MM.1S (cell line): ENCODE measurements at regions not wholly inside any gene's neighbourhood (a gene's known extent, or its start where the extent isn't known, plus 50 kb on each side); places are given as distances from the start of the nearest gene placed in this dataset.

Source experiments
- DNase-seq: peaks from one replicate; pipeline ENCODE4 v3.0.0-alpha.2; 2015
- H2AFZ ChIP-seq: fragments of 300-600 bp; sonication (generic); 2 replicates; pipeline ENCODE4 v1.6.0; 2016; ENCODE audit warnings: antibody characterized with exemption, low read length
- H3F3A ChIP-seq: fragments of 300-600 bp; sonication (generic); 2 replicates; pipeline ENCODE4 v1.6.1; 2016; ENCODE audit warnings: mild to moderate bottlenecking, antibody characterized with exemption, low read length, moderate library complexity, mixed read lengths; ENCODE audit not compliant: insufficient read depth
- H3K27ac ChIP-seq: fragments of 300-600 bp; sonication (generic); 2 replicates; pipeline ENCODE4 v1.5.1; 2016; ENCODE audit warnings: mild to moderate bottlenecking, low read length
- H3K27me3 ChIP-seq: fragments of 300-600 bp; sonication (generic); replicated peaks from 2 replicates; pipeline ENCODE4 v1.6.0; 2016; ENCODE audit warnings: low read length; ENCODE audit not compliant: insufficient read depth
- H3K36me3 ChIP-seq: fragments of 300-600 bp; sonication (generic); replicated peaks from 2 replicates; pipeline ENCODE4 v1.6.1; 2016; ENCODE audit warnings: mild to moderate bottlenecking, low read length, mixed read lengths; ENCODE audit not compliant: insufficient read depth
- H3K4me1 ChIP-seq: fragments of 300-600 bp; sonication (generic); 2 replicates; pipeline ENCODE4 v1.6.1; 2016; ENCODE audit warnings: low read length, mixed read lengths
- H3K4me2 ChIP-seq: fragments of 300-600 bp; sonication (generic); 2 replicates; pipeline ENCODE4 v1.6.0; 2016; ENCODE audit warnings: low read depth, low read length
- H3K4me3 ChIP-seq: fragments of 300-600 bp; sonication (generic); 2 replicates; pipeline ENCODE4 v1.5.1; 2016; ENCODE audit warnings: low read length, mixed read lengths
- H3K79me2 ChIP-seq: fragments of 300-600 bp; sonication (generic); 2 replicates; pipeline ENCODE4 v1.6.1; 2016; ENCODE audit warnings: mixed run types, low read length, mixed read lengths
- H3K9ac ChIP-seq: fragments of 300-600 bp; sonication (generic); 2 replicates; pipeline ENCODE4 v1.6.1; 2016; ENCODE audit warnings: low read length, mixed read lengths
- H3K9me2 ChIP-seq: fragments of 300-600 bp; sonication (generic); replicated peaks from 2 replicates; pipeline ENCODE4 v1.6.1; 2016; ENCODE audit warnings: mild to moderate bottlenecking, low read length, mixed read lengths; ENCODE audit not compliant: insufficient read depth
- H3K9me3 ChIP-seq: fragments of 300-600 bp; sonication (generic); replicated peaks from 2 replicates; pipeline ENCODE4 v1.6.1; 2016; ENCODE audit warnings: mild to moderate bottlenecking, low read length, mixed read lengths; ENCODE audit not compliant: insufficient read depth
- H4K20me1 ChIP-seq: fragments of 300-600 bp; sonication (generic); 2 replicates; pipeline ENCODE4 v1.6.1; 2016; ENCODE audit warnings: mild to moderate bottlenecking, low read length, moderate library complexity, mixed read lengths; ENCODE audit not compliant: insufficient read depth
- EZH2 ChIP-seq: fragments of 300-600 bp; sonication (generic); optimal IDR thresholded peaks from 2 replicates; pipeline ENCODE3; 2017; ENCODE audit warnings: low read depth, mild to moderate bottlenecking, antibody characterized with exemption, low read length, mixed read lengths
- EZH2phosphoT487 ChIP-seq: fragments of 300-600 bp; sonication (generic); IDR thresholded peaks from 2 replicates; pipeline ENCODE4 v1.6.1; 2018; ENCODE audit warnings: antibody characterized with exemption, low read length
- TF ChIP-seq, protein P1 (sequence below): fragments of 300-600 bp; sonication (generic); IDR thresholded peaks from 2 replicates; pipeline ENCODE4 v1.5.1; 2016; ENCODE audit warnings: antibody characterized with exemption, low read length, mixed read lengths

DNA sequence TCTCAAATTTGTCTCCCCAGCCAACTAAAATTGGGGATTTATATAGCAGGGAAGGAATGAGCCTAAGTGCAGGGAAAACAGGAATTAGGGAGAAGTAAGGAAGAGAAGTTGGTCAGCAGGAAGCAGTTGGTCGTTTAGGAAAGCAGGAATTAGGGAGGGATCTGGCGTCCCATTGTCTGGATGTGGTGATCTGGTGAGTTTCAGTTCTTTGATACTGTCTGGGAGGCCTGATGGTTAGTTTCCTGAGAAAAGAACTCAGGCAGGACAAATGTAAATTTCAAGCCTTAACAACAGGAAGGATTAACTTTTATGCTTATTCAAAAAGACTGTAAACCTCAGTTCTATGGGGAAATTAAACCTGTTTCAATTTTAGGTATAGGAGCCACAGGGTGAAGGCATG lies 116.2 kb upstream of the PRL start:
- H3K27me3 ChIP-seq = no peaks in the 10 kb centered on the region
- H4K20me1 ChIP-seq = no peaks in the 10 kb centered on the region
- no peak overlapping the region for H3K4me3 ChIP-seq
- H3K9ac ChIP-seq = no peak overlapping the region
- no peaks in the 10 kb centered on the region for H3K79me2 ChIP-seq
- no peak overlapping the region for H3K4me2 ChIP-seq
- H3K9me2 ChIP-seq = no peaks in the 10 kb centered on the region
- no peak overlapping the region for H2AFZ ChIP-seq
- H3F3A ChIP-seq = no peaks in the 10 kb centered on the region
- H3K9me3 ChIP-seq = no peaks in the 10 kb centered on the region
- no peak overlapping the region for H3K27ac ChIP-seq
- TF ChIP-seq EZH2 (no peak), EZH2phosphoT487 (no peak)
- TF ChIP-seq, protein P1, sequence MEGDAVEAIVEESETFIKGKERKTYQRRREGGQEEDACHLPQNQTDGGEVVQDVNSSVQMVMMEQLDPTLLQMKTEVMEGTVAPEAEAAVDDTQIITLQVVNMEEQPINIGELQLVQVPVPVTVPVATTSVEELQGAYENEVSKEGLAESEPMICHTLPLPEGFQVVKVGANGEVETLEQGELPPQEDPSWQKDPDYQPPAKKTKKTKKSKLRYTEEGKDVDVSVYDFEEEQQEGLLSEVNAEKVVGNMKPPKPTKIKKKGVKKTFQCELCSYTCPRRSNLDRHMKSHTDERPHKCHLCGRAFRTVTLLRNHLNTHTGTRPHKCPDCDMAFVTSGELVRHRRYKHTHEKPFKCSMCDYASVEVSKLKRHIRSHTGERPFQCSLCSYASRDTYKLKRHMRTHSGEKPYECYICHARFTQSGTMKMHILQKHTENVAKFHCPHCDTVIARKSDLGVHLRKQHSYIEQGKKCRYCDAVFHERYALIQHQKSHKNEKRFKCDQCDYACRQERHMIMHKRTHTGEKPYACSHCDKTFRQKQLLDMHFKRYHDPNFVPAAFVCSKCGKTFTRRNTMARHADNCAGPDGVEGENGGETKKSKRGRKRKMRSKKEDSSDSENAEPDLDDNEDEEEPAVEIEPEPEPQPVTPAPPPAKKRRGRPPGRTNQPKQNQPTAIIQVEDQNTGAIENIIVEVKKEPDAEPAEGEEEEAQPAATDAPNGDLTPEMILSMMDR = no peak
- H3K36me3 ChIP-seq = no peaks in the 10 kb centered on the region
- no peaks in the 10 kb centered on the region for H3K4me1 ChIP-seq
- DNase-seq = no peak

DNA sequence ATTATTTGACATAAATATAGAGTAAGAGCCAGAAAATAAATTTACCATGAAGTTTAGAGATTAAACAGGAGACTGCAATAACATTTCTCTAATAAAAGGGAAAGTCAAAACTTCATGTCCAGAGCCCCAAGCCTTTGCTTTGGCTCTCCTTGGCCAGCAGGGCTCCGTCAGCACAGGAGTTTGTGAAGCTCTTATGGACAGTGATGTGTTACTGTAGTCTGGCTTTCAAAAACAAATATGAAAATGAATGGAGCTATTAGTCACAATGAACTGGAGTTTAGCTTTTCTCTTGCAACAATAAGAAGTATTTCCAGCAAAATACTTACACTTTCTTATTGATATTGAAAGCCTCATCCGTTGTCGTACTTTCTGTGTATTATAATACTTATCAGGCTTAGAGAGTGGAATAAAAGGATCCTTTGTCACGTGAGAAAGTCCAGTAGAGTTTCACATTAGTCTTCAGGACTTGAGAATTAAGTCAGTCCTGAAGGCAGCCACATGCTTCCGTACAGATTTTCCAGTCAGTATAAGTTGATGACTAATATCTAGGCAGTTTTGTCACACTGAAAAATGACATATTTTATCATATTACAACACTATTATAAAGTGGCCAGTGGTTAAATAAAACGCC lies 117.0 kb upstream of the PRL start:
- Histone ChIP-seq H3K27me3 (no peaks in the 10 kb centered on the region), H3K79me2 (no peaks in the 10 kb centered on the region), H3K4me3 (no peak overlapping the region), H3K9me2 (no peaks in the 10 kb centered on the region), H3K4me2 (no peak overlapping the region), H2AFZ (no peak overlapping the region), H4K20me1 (no peaks in the 10 kb centered on the region), H3K27ac (no peak overlapping the region), H3K4me1 (no peaks in the 10 kb centered on the region), H3K9me3 (no peaks in the 10 kb centered on the region), H3K9ac (no peak overlapping the region), H3K36me3 (no peaks in the 10 kb centered on the region), H3F3A (no peaks in the 10 kb centered on the region)
- DNase-seq = no peak
- TF ChIP-seq EZH2 = no peak
- no peak for TF ChIP-seq EZH2phosphoT487
- TF ChIP-seq, protein P1 = no peak

DNA sequence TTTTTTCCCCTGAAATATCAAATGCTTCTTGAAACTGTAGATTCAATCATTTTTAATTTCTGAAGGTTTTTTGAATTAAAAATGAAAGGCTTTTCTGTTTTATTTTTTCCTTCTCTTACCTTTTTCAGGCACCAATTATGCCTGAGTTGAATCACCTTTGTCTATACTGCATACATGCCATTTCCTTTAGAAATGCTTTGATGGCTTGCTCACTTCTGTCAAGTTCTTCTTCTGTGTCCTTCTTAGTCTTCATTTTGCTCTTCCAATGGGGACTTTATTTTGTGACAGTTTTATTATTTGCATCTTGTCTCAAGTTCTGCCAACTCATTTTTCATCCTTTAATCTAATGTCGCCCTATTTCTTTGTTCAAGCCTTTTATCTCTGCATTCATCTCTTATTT lies 121.9 kb upstream of the PRL start:
- H3K36me3 ChIP-seq = no peaks in the 10 kb centered on the region
- H3K4me3 ChIP-seq = no peak overlapping the region
- no peak overlapping the region for H3K27ac ChIP-seq
- H3K9ac ChIP-seq = no peak overlapping the region
- no peak for DNase-seq
- no peak overlapping the region for H3K4me2 ChIP-seq
- H3F3A ChIP-seq = no peaks in the 10 kb centered on the region
- no peaks in the 10 kb centered on the region for H4K20me1 ChIP-seq
- H2AFZ ChIP-seq = no peak overlapping the region
- no peaks in the 10 kb centered on the region for H3K4me1 ChIP-seq
- no peaks in the 10 kb centered on the region for H3K9me3 ChIP-seq
- TF ChIP-seq EZH2phosphoT487 (no peak), EZH2 (no peak)
- TF ChIP-seq, protein P1 = no peak
- no peaks in the 10 kb centered on the region for H3K79me2 ChIP-seq
- H3K9me2 ChIP-seq = no peaks in the 10 kb centered on the region
- no peaks in the 10 kb centered on the region for H3K27me3 ChIP-seq
